Right kidney (tissue), 1 donor: ENCODE measurements at regions not wholly inside any gene's neighbourhood (a gene's known extent, or its start where the extent isn't known, plus 50 kb on each side); places are given as distances from the start of the nearest gene placed in this dataset.

ENCODE experiments used
- DNase-seq: peaks from one replicate; pipeline ENCODE4 v3.0.0-alpha.2; 2016

DNA sequence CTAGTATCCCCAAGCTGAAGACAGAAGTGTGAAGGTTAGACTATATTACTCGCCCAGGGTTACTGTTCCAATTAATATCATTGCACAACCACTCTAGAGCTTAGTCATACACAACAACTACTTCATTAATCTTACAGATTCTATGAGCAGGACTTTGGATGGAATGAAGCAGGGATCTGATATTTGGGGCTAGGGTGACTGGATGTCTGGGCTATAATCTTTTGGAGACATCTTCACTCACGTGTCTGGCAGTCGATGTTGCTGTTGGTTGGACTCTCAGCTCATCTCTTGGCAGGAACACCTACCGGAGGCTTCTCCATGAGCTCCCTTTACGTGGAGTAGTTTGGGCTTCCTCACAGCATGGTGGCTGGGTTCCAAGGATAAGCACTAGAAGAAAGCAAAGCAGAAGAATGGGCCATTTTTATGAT is 519.2 kb upstream of the B3GALT2 start:
- no peak for DNase-seq

DNA sequence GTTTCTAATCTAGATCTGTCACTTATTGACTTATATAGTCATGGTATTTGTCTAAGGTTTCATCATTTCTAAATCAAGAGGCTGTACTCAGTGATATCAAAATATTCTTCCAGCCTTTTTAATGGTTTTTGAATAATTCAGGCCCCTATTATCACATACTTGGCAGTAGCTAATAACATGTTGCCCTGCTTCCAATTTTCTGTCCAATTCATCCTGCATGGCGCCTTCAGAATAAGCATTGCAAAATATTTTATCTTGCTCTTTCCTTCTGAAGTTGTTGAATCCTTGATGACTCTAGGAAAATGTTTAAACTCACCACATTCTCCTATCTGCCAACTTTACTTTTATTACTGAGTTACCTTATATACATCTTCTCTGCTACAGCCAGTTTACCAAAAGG is 517.2 kb upstream of the B3GALT2 start:
- no peak for DNase-seq

DNA sequence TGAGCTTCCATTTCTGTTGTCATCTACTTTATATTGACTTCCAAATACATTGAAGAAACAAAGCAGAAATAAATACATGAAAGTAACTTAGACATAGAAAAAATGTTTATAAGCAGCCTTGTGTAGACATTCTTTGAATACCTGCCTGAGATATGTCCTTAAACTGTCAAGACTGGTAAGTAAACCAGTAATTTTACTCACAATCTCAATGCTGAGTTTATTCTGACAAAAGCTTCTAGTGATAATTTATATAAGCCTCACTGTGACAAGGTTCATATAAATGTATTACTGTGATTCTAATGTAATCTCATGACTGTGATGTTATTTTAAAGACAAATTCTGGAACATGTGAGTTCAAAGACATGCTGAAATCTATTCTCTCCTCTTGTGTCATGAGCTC is 516.7 kb upstream of the B3GALT2 start:
- DNase-seq: no peak

DNA sequence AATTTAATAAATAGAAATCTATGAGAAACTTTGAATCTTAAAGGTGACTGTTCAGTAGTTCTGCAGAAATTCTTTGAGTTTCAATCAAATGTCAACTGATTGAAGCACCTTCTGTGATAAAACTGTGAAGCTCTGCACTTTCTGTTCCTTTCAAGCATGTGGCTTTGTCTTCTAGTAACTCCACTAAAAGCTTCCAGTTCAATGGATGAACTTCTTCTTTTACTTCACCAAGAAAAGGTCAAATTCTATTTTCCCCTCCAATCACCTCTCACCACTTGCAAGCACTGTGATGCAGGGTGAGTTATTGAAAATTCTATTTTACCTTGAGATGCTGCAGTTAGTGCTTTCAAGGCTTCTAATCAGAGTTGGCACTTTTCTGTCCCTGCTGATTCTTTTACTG is 515.3 kb upstream of the B3GALT2 start:
- no peak for DNase-seq

DNA sequence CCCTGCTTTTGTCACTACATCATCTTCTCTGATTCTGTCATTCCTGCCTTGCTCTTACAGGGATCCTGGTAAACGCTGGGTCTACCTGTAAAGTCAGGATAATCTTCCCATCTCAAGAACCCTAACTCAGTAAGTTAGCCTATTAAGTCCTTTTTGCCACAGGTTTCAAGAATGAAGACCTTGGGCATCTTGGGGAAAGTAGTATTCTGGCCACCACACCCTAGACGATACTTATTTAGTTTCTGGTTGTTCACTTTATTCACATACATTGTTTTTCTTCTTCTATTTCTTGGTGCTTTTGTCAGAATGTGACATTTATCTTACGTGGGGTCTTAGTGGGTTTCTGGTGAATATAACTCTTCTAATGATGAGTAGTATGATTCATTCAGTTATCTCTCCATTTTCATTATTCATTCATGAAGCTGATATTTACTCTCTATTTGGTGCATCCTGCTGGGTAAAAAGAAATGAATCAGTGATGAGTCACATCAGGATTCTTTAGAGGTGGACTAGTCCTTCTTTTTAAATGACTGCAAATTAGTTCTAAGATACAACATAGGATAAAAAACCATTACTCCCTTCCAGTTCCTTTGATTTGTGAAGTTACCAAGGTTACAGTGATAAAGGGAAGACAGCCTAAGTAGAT is 514.4 kb upstream of the B3GALT2 start:
- DNase-seq: no peak

DNA sequence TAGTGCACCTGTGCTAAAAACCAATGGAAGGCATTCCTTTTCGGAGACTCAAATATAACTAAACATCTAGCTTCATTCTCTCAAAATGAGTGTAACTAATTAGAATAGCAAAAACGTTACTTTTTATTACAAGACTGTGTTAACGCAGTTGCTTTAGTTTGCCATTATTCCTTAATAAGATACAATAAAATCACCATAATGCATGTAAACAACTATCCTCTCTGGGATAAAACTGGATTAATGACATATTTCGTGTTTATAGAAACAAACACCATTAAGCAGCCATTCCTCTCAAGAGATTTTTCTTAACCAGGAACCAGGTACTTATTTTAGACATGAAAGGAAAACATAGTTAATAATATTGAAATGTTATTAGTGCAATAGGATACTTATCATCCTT is 512.8 kb upstream of the B3GALT2 start:
- DNase-seq: no peak

DNA sequence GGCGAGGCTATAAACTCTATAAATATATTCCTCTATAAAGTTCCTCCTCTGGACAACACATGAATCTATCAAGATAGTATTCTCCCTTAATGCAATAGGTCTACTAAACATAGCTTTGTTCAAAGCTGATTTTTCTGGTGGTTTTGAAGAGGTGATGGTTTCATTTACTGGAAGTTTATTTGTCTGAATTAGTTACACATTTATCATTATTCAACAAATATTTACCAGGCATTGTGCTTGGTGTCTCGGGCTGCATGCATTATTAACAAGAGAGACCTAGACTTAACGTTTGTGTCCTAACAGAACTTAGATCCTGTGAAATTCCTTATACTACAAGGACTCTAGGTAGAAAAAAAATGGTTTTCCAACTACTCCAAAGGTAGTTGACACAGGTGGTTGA is 511.4 kb upstream of the B3GALT2 start:
- DNase-seq: no peak

DNA sequence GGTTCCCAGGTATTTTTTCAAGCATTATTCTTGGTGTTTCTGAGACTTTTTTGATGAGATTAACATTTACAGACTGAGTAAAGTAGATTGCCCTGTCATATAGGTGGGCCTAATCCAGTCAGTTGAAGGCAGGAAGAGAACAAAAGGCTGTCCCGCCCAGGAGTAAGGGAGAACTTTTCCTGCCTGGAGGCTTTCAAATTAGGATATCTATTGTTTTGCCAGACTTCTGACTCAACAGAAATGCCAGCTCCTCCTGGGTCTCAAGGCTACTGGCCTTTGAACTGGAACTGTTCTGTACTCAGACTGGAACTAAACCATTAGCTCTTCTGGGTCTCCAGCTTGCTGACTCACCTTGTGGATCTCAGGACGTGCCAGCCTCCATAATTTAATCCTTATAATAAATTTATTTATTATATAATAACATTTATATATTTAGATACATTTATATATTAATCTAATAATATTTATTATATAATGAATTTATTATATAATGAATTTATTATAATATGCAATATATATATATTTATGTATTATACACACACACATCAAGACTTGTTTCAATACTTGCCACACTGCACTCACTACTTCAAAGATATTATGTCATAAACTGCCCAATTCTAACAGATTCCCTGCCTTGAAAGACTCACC is 510.8 kb upstream of the B3GALT2 start:
- DNase-seq: no peak

DNA sequence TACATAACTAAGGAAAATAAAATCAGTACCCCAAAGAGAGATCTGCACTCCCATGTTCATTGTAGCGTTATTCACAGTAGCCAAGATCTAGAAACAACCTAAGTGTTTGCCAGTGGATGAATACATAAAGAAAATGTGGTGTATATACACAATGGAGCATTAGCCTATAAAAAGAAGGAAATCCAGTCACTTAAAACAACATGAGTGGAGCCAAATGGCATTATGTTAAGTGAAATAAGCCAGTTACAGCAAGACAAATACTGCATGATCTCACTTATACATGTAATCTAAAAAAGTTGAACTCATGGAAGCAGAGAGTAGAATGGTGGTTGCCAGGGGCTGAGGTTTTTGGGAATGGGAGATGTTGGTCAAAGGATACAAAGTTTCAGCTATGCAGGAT is 508.3 kb upstream of the B3GALT2 start:
- DNase-seq: no peak

DNA sequence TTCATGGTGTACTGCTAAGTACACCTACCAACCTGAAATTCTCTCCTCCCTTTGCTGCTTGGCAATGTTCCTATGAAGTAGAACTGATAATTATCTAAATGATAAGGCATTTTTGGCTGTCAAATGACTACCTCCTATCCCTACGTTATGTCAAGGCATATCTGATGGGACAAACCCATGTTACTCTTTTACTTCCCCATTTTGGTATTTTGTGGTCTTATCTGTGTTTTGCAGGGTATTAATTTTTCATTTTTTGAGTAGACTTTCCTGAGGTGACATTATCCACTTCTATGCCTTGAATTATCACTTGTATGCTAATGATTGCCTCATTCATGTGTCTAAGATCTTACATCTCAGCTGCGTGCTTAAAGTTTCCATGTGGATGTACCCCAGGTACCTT is 499.6 kb upstream of the B3GALT2 start:
- DNase-seq: no peak

DNA sequence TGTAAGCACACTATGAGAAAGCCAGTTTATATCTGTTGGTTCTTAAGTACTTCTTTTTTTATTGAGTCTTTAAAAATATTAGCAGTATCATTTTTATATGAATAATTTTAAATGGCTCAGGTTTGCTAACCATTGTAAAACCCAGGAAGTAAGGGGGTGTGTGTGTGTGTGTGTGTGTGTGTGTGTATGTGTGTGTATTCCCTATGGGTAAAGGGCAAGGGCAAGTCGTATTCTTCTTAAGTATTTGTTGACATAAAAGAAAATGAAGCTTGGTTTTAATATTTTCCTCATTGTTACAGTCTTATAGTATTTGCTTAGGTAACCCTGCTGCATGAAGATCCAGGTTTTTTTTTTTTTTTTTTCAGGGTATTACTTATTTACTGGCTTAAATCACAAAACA is 495.0 kb upstream of the B3GALT2 start:
- DNase-seq: no peak

DNA sequence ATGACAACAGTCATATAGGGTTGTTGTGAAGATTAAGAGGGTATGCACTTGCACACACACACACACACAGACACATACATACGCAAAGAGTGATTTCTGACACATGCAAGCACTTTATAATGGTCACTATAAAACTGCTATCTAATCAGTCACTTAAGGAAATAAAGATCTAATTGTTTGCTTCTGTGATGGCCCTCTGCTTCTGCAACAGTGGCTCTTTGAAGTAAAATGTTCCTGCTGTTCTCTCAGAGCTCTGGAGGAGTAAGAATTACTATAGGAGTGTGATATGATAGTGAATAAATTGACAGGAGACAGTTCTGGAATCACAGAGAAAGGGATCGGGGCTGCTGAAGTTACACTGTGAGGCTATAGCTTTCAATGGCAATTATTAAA is 494.5 kb upstream of the B3GALT2 start:
- no peak for DNase-seq

DNA sequence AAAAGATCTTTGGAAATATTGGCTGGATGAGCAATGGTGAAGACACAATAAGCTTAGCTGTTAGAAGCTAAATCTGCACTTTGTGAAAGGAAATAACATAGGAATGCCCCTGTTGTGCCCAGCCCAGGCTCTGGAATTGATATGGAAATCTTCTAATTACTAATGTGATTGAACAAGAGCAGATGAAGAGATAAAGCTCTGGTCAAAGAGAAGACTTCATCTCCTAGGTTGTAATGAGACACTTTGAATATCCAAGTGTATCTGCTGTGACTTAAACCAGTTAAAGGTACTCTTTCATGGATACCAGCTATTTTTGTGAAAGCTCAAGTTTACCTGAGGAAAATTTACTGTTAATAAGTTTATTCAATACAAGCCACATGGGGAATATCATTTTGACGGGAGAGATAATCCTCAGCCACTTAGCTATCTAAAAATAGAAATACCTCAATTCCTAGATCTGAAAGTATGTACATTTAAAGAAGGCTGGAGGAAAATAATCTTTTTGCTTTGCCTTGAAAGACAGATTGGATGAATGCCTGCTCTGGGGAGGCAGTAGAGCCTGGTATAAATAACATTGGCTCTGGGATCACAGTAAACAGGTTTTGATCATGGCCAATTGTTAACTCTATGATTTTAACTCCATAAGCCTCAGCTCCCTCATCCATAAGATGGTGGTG is 494.0 kb upstream of the B3GALT2 start:
- no peak for DNase-seq

DNA sequence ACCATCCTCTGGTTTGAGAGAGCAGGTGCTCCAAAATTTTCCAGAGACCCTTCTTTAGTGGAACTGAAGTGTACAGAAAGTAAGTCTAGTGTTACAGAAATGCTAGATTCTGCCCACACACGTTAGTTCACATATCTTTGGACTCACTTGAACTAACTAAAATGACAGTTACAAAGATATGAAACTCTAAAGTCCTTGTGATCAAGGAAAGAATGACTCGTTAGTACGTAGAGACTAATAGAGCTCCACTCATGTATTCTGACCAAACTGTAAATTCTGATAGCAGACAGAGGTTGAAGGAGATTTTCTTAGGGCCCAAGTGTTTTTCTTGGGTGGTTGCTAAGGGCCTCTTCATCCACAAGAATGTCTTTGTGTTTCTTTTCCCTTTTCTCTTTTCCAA is 491.5 kb upstream of the B3GALT2 start:
- no peak for DNase-seq

DNA sequence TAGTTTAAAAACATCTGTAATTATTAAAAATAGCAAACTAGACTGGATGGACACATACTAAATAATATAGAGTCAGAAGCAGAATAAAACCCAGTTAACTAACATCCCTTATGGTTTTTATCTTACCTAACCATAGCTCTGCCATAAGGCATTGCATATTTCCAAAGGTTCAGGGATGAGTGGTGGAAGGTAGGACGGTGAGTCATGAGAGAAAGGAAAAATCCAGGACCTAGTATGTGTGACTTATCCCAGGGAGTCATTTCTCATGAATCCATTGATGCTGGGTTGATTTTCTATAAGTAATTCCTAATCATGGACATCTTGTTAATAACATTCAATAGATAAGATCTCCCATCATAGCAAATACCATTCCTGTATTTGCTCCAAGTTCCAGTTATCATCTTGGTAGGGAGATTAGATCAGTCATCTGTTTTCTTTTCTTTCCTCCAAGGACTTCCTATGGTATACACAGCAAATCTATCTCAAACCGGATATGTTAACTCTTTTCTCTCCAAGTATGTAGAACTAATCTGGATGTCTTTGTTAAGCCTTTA is 490.7 kb upstream of the B3GALT2 start:
- DNase-seq: no peak

DNA sequence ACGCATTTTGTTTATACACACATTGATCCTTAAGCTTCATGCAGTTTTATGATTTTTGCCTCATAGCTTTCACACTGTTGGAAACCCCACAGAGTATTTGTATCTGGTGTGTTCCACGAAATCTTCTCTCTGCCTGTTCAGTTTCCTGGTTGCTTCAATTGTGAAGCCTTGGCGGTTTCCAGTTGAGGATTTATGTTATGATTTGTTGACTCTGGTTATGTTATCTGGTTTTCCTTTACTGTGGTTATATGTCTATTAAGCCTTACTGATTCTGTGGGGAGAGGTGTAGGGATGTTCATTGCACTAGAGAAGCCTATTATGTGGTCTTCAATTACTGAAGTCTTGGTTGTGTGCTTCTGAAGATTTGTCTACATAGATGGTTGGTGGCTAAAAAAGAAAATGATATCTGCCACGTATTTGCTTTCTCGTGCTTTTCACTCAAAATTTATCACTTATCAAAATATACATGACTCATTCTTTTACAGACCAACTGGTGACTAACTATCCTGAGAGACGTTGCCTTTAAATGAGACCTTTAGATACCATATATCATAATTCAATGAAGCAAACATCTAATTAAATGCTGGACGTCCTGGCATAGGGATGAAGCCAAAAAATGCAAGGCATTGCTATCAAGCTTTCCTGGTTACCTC is 488.0 kb upstream of the B3GALT2 start:
- no peak for DNase-seq

DNA sequence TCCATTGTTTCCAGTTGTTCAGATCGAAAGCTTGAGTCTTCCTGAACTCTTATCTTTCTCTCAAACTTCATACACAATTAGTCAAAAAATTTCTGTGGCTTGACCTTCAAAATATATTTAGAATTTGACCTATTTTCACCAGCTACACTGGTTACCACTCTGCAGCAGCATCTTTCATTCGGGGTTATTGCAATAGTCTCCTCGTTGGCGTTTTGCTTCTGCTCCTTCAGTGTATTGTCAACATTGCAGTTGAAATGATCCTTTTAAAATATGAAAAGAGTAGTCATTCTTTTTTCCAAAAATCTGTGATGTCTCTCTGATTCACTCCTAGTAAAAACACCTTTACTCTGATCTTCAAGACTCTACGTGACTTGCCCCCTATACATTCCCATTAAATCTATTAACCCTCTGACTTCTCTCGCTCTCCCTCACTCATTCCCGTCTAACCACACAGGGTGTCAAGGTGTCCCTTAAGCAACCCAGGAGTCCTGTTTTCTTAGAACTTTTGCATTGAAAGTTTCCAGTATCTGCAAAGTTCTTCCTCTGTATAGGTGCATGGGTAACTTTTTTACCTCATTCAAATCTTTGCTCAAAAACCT is 480.2 kb upstream of the B3GALT2 start:
- DNase-seq: no peak

DNA sequence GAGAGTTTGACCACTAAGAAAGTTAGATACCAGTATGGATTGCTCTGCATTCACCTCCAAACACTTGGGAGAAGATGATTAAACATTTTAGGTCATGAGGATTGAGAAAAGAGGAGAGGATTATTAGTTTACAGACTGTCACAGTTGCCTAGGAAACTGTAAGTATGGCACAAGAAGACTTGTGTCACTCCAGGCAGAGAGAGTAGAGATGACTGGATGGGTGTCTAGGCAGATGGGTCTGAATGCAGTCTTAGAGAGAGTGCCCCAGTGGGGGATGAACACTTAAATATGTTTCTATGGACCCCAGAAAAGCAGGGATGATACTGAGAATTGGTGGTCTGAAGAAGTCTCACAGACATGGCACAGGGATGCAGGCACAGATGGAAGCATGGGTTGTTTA is 477.6 kb upstream of the B3GALT2 start:
- no peak for DNase-seq

DNA sequence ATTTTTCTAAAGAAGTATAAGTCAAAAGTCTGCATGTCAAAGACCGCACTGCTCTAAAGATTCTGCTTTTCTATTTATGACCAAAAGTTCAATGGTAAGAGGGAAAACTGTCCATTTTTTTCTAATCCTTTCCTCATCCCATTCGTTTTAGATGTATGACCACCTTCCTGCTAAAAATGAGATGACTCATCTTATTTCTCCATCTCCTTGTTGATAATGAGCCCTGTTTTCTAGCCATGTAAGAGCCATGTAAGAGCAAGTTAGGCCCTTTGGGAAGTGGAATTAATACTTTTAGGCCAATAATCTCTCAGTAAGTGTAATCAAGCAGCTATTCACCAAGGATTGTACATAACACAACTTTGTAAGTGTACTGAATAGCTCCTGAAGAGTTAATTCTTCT is 475.6 kb upstream of the B3GALT2 start:
- no peak for DNase-seq

DNA sequence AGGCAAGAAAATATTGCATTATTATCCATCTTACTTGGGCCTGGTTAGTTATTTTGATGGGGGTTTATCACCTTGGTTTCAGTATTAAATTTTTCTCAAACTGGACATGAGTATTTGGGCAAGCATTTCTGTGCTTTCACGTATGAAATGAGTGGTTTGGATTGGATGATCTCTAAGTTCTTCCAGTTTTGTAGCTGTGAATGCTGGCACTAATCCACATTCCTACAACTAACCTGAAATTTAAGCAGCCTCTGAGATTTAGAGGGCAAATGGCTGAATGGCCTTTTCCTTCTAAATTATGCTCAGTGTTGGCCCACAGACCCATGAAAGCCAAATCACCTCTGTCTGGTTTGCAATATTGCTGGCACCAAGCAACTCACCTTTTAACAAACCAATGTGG is 475.0 kb upstream of the B3GALT2 start:
- DNase-seq: no peak

DNA sequence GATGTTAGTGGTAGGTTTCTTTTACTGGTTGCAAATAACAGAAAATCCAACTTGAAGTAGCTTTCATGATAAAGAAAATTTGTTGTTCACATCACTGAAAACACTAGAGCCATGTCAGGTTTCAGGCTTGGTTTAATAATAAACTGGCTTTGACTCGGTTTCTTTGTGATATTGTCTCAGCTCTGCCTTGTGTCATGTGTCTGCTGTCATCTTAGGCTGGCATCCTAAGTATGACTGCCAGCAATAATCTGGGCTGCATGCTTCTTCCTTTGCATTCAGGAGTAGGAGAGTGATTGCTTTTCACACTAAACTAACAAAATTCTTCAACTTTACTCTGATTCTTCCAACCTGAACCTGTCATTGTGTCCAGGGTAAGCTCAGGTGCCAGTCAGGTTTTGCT is 474.0 kb upstream of the B3GALT2 start:
- no peak for DNase-seq

DNA sequence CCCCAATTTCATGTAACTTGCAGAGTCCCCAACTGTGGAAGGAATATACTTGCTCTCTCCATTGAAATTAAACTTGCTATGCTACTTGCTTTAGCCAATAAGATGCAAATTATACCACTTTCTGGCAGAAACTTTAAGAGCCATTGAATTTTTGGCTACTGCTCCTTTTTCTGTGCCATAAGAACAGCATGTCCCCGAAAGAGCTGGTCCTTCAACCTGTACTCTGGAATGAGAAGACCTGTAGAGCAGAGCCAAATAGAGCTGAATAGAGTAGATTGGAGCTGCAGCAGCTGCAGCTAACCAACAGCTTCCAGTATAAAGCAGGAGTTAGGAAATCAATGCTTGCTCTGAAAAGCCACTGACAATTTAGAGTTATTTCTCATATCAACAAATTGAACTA is 472.3 kb upstream of the B3GALT2 start:
- DNase-seq: no peak

DNA sequence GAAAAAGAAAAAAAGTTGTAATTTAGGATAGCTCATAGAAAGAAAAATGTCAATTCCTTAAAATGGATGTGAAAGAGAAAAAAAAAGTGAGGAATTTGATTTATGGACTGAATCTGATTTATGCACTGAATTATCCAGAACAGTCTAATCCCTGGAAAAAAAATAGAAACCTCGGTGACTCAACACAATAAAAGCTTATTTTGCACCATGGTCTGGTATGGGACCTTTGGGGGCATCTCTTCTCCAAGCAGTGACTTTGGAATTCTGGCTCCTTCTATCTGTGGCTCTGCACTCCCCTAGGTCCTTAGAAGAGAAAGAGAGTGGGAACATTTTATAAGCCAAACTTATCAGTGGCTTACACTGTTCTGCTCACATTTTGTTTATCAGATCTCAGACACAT is 471.7 kb upstream of the B3GALT2 start:
- no peak for DNase-seq
